Right lobe of liver (tissue), 4 donors: ENCODE measurements at regions not wholly inside any gene's neighbourhood (a gene's known extent, or its start where the extent isn't known, plus 50 kb on each side); places are given as distances from the start of the nearest gene placed in this dataset.
"Not testable (repeated sequence)": the region's sequence is repeated elsewhere in the genome, so short reads cannot be mapped to it uniquely, and the experiment has no call there.

Experiments
- POLR2A ChIP-seq: fragments of 450-650 bp; IDR thresholded peaks from one replicate; pipeline ENCODE4 v1.6.1; 2017; ENCODE audit warnings: antibody characterized with exemption, mild to moderate bottlenecking
- TF ChIP-seq, protein P1 (sequence below), 4 donors: fragments of 200-600 bp in 3 of 4; fragments of 450-650 bp in 1 of 4; IDR thresholded peaks; one replicate each; pipeline versions ENCODE4 v1.5.1 to v1.8.0; 2016 to 2022; ENCODE audit warnings: antibody characterized with exemption in 4 of 4, mild to moderate bottlenecking in 2 of 4
- donor health status: DM: no; HTN: no; CAD: no.
- donor health status: DM: no; HTN: no; CAD: no.
- donor health status: DM: no; HTN: yes; CAD: no.

- TF ChIP-seq, protein P1, sequence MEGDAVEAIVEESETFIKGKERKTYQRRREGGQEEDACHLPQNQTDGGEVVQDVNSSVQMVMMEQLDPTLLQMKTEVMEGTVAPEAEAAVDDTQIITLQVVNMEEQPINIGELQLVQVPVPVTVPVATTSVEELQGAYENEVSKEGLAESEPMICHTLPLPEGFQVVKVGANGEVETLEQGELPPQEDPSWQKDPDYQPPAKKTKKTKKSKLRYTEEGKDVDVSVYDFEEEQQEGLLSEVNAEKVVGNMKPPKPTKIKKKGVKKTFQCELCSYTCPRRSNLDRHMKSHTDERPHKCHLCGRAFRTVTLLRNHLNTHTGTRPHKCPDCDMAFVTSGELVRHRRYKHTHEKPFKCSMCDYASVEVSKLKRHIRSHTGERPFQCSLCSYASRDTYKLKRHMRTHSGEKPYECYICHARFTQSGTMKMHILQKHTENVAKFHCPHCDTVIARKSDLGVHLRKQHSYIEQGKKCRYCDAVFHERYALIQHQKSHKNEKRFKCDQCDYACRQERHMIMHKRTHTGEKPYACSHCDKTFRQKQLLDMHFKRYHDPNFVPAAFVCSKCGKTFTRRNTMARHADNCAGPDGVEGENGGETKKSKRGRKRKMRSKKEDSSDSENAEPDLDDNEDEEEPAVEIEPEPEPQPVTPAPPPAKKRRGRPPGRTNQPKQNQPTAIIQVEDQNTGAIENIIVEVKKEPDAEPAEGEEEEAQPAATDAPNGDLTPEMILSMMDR (IDR thresholded peaks at IDR 0.05), result not testable (repeated sequence)
- not testable (repeated sequence) for TF ChIP-seq POLR2A
Observed at GRCh38 chr1:146666275-146666674, 271.8 kb upstream of the NBPF12 start.
